ENCODE measurements at regions not wholly inside any gene's neighbourhood (a gene's known extent, or its start where the extent isn't known, plus 50 kb on each side); places are given as distances from the start of the nearest gene placed in this dataset.

- no peak for TF ChIP-seq POLR2AphosphoS5 (IDR thresholded peaks at IDR 0.05; ENCODE audit: low read depth)
- no peak for TF ChIP-seq ZNF331 (CRISPR knock-in tag; IDR thresholded peaks at IDR 0.05; ENCODE audit: low read depth)
- TF ChIP-seq, protein P1, sequence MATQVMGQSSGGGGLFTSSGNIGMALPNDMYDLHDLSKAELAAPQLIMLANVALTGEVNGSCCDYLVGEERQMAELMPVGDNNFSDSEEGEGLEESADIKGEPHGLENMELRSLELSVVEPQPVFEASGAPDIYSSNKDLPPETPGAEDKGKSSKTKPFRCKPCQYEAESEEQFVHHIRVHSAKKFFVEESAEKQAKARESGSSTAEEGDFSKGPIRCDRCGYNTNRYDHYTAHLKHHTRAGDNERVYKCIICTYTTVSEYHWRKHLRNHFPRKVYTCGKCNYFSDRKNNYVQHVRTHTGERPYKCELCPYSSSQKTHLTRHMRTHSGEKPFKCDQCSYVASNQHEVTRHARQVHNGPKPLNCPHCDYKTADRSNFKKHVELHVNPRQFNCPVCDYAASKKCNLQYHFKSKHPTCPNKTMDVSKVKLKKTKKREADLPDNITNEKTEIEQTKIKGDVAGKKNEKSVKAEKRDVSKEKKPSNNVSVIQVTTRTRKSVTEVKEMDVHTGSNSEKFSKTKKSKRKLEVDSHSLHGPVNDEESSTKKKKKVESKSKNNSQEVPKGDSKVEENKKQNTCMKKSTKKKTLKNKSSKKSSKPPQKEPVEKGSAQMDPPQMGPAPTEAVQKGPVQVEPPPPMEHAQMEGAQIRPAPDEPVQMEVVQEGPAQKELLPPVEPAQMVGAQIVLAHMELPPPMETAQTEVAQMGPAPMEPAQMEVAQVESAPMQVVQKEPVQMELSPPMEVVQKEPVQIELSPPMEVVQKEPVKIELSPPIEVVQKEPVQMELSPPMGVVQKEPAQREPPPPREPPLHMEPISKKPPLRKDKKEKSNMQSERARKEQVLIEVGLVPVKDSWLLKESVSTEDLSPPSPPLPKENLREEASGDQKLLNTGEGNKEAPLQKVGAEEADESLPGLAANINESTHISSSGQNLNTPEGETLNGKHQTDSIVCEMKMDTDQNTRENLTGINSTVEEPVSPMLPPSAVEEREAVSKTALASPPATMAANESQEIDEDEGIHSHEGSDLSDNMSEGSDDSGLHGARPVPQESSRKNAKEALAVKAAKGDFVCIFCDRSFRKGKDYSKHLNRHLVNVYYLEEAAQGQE (IDR thresholded peaks at IDR 0.05; ENCODE audit: unreplicated experiment): no peak
- no peak for TF ChIP-seq ZNF114 (CRISPR knock-in tag; IDR thresholded peaks at IDR 0.05)
These were observed 1237.2 kb downstream of the PLA2G4A start (continued) for GRCh38 chr1:188065917-188066316.

- H3K9me2 ChIP-seq (ENCODE audit: insufficient read depth): peaks cover 14% of the 10 kb centered on the region; the same call in 1 of the 2 replicates
- H2AFZ ChIP-seq: no peak overlapping the region
- Mint-ChIP-seq H3K36me3 (ENCODE audit: low read depth) (peaks cover 9% of the 10 kb centered on the region; the same call in 2 of the 3 replicates), H3K4me3 (no peak overlapping the region), H3K27ac (no peak overlapping the region), H3K4me1 (no peaks in the 10 kb centered on the region), H3K27me3 (ENCODE audit: insufficient read depth, low read depth, poor library complexity) (no peaks in the 10 kb centered on the region), H3K9me3 (peaks cover 18% of the 10 kb centered on the region)
- peak; percentile 81 for ATAC-seq
- no peaks in the 10 kb centered on the region for H4K20me1 ChIP-seq (replicated peaks; ENCODE audit: insufficient read depth)
- H3K79me2 ChIP-seq (replicated peaks; ENCODE audit: insufficient read depth): no peaks in the 10 kb centered on the region
- H3K27ac ChIP-seq (ENCODE audit: low read depth): no peak overlapping the region
- H3K36me3 ChIP-seq (ENCODE audit: insufficient read depth): no peaks in the 10 kb centered on the region
- H3K27me3 ChIP-seq (ENCODE audit: insufficient read depth): no peaks in the 10 kb centered on the region
- DNase-seq (ENCODE audit: low spot score): peak; percentile 64
- no peaks in the 10 kb centered on the region for H3F3A ChIP-seq (replicated peaks; ENCODE audit: low read depth)
- no peak overlapping the region for H3K4me2 ChIP-seq
- no peaks in the 10 kb centered on the region for H3K4me1 ChIP-seq (ENCODE audit: insufficient read depth)
- no peak overlapping the region for H3K4me3 ChIP-seq
- TF ChIP-seq NANOG (IDR thresholded peaks at IDR 0.05; ENCODE audit: borderline replicate concordance) (no peak), CTCF (conservative IDR thresholded peaks at IDR 0.05; ENCODE audit: low read depth in 2 of 2) (peak; percentile 52 to 78), POLR2AphosphoS5 (IDR thresholded peaks at IDR 0.05; ENCODE audit: low read depth) (no peak), ETS1 (IDR thresholded peaks at IDR 0.05) (no peak), STAT1 (IDR thresholded peaks at IDR 0.05; ENCODE audit: unreplicated experiment) (no peak), EZH2phosphoT487 (IDR thresholded peaks at IDR 0.05; ENCODE audit: unreplicated experiment) (no peak)
- TF ChIP-seq, protein P1 (IDR thresholded peaks at IDR 0.05; ENCODE audit: unreplicated experiment): no peak
These were observed 1242.1 kb downstream of the PLA2G4A start for GRCh38 chr1:188070848-188071247.

Measured in GM23338 (cell line).